Neural progenitor cell (in vitro differentiated cells): ENCODE measurements at regions not wholly inside any gene's neighbourhood (a gene's known extent, or its start where the extent isn't known, plus 50 kb on each side); places are given as distances from the start of the nearest gene placed in this dataset.

ENCODE experiments used
- EZH2phosphoT487 ChIP-seq: fragments of 200-600 bp; sonication (generic); IDR thresholded peaks from 2 replicates; pipeline ENCODE4 v1.6.1; 2017; ENCODE audit warnings: antibody characterized with exemption
- TF ChIP-seq, protein P1 (sequence below): fragments of 200-600 bp; sonication (generic); IDR thresholded peaks from 2 replicates; pipeline ENCODE4 v1.5.1; 2017; ENCODE audit warnings: antibody characterized with exemption, mild to moderate bottlenecking

- TF ChIP-seq, protein P1, sequence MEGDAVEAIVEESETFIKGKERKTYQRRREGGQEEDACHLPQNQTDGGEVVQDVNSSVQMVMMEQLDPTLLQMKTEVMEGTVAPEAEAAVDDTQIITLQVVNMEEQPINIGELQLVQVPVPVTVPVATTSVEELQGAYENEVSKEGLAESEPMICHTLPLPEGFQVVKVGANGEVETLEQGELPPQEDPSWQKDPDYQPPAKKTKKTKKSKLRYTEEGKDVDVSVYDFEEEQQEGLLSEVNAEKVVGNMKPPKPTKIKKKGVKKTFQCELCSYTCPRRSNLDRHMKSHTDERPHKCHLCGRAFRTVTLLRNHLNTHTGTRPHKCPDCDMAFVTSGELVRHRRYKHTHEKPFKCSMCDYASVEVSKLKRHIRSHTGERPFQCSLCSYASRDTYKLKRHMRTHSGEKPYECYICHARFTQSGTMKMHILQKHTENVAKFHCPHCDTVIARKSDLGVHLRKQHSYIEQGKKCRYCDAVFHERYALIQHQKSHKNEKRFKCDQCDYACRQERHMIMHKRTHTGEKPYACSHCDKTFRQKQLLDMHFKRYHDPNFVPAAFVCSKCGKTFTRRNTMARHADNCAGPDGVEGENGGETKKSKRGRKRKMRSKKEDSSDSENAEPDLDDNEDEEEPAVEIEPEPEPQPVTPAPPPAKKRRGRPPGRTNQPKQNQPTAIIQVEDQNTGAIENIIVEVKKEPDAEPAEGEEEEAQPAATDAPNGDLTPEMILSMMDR: no peak
- TF ChIP-seq EZH2phosphoT487: no peak
Measured at GRCh38 chr10:108913300-108913699, 1010.0 kb downstream of the XPNPEP1 start.
